ENCODE measurements at regions not wholly inside any gene's neighbourhood (a gene's known extent, or its start where the extent isn't known, plus 50 kb on each side); places are given as distances from the start of the nearest gene placed in this dataset.

DNA sequence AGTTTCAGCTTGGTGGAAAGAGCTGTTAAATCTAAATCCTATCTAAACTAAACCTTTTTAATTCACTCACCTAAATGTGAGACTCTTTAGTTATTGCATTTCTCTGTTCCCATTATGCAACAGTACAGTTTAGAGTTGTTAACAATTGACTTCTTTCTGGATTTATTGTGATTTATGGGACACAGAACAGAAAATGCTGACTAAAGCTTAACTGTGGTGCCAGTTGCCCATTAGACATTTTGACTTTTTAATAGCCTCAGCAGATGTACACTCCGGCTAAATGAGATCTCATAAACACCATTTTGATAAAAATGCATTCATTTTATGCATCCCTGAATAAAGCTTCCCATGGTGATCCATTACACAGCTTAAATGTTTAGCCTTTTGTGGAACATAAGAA is 356.6 kb downstream of the CASP12 start:
- Histone ChIP-seq H3K4me1 (ENCODE audit: insufficient read depth, low read length) (no peaks in the 10 kb centered on the region), H3K27ac (ENCODE audit: low read length) (no peak overlapping the region), H3K4me3 (ENCODE audit: low read length) (no peak overlapping the region), H3K36me3 (ENCODE audit: insufficient read depth, low read depth, low read length) (no peaks in the 10 kb centered on the region), H3K9ac (ENCODE audit: low read depth, low read length) (no peak overlapping the region), H3K27me3 (ENCODE audit: insufficient read depth, low read length) (no peaks in the 10 kb centered on the region), H3K9me3 (ENCODE audit: insufficient read depth, low read depth, low read length) (no peaks in the 10 kb centered on the region)

DNA sequence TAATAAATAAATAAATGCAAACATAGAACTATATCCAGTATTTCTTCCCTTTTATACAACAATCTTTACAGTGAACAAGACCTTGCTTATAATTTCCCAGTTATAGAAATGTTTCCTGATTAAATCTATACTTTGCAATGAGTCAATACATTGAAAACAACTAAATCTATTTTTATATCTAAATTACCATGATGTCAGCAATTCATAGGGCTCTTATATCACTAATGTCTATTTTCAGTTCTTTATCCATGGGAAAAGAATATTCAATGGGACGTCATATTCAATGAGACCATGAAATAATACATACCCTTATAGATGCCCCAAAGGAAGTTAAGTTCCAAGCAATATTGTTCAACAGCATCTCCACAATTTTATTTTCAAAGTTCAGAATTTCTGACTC is 359.9 kb downstream of the CASP12 start:
- Histone ChIP-seq H3K4me3 (ENCODE audit: low read length) (no peak overlapping the region), H3K9me3 (ENCODE audit: insufficient read depth, low read depth, low read length) (no peaks in the 10 kb centered on the region), H3K27ac (ENCODE audit: low read length) (no peak overlapping the region), H3K27me3 (ENCODE audit: insufficient read depth, low read length) (no peaks in the 10 kb centered on the region), H3K4me1 (ENCODE audit: insufficient read depth, low read length) (peaks cover 10% of the 10 kb centered on the region; the same call in 1 of the 2 replicates), H3K36me3 (ENCODE audit: insufficient read depth, low read depth, low read length) (no peaks in the 10 kb centered on the region), H3K9ac (ENCODE audit: low read depth, low read length) (no peak overlapping the region)

DNA sequence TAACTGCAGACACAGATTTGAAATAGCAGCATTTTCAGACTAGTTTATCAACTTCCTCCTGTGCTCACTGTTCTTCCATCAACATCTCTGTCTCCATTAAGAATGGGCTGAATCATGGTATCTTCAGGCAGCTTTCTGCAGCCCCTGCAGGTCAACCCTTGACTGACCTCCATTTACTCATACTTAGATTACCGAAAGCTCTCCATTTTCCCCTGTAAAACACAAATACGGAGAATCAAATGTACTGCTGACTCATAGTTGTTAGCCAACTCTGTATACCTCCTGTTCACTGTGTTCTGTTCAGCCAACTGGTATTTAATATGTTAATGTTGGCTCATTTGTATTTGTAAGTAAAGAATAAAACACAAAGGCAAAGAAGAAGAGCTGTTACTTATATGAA is 364.0 kb downstream of the CASP12 start:
- Histone ChIP-seq H3K4me3 (ENCODE audit: low read length) (no peak overlapping the region), H3K27ac (ENCODE audit: low read length) (no peak overlapping the region), H3K36me3 (ENCODE audit: insufficient read depth, low read depth, low read length) (no peaks in the 10 kb centered on the region), H3K9ac (ENCODE audit: low read depth, low read length) (0 out of 2 replicates have a peak overlapping the region, but pooled peaks have one; percentile 11), H3K4me1 (ENCODE audit: insufficient read depth, low read length) (peaks cover 13% of the 10 kb centered on the region; the same call in 1 of the 2 replicates), H3K9me3 (ENCODE audit: insufficient read depth, low read depth, low read length) (no peaks in the 10 kb centered on the region), H3K27me3 (ENCODE audit: insufficient read depth, low read length) (no peaks in the 10 kb centered on the region)

GRCh38 chr11:104531894-104532293 is 366.4 kb downstream of the CASP12 start:
- peaks cover 13% of the 10 kb centered on the region; the same call in 1 of the 2 replicates for H3K4me1 ChIP-seq (ENCODE audit: insufficient read depth, low read length)
- H3K9me3 ChIP-seq (ENCODE audit: insufficient read depth, low read depth, low read length) = no peaks in the 10 kb centered on the region
- no peak overlapping the region for H3K4me3 ChIP-seq (ENCODE audit: low read length)
- H3K27ac ChIP-seq (ENCODE audit: low read length) = no peak overlapping the region
- no peaks in the 10 kb centered on the region for H3K27me3 ChIP-seq (ENCODE audit: insufficient read depth, low read length)
- H3K36me3 ChIP-seq (ENCODE audit: insufficient read depth, low read depth, low read length) = no peaks in the 10 kb centered on the region
- no peak overlapping the region for H3K9ac ChIP-seq (ENCODE audit: low read depth, low read length)

- H3K4me3 ChIP-seq (ENCODE audit: low read length) = no peak overlapping the region
- H3K9me3 ChIP-seq (ENCODE audit: insufficient read depth, low read depth, low read length) = no peaks in the 10 kb centered on the region
- no peak overlapping the region for H3K9ac ChIP-seq (ENCODE audit: low read depth, low read length)
- H3K27ac ChIP-seq (ENCODE audit: low read length) = no peak overlapping the region
- no peaks in the 10 kb centered on the region for H3K36me3 ChIP-seq (ENCODE audit: insufficient read depth, low read depth, low read length)
- H3K27me3 ChIP-seq (ENCODE audit: insufficient read depth, low read length) = no peaks in the 10 kb centered on the region
- peaks cover 13% of the 10 kb centered on the region; the same call in 1 of the 2 replicates for H3K4me1 ChIP-seq (ENCODE audit: insufficient read depth, low read length)
Measured at GRCh38 chr11:104531075-104531474, 367.1 kb upstream of the PDGFD start.

DNA sequence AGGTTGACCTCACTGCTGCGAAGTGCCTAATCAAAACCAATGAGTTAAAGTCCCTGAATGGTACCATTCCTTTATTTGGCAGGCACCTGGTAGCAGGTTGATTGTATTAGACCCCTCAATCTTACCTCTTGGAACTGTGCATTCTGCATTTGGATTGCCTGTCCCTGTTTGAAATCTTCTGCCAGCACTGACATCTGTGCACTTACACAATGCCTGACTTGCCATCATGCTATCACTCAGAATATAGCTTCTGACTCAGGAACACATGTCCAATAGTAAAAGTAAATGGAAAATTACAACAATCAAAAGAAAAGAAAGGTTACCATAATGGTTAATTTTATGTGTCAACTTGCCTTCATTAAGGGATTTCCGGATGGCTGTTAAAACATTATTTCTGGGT is 366.0 kb upstream of the PDGFD start:
- H3K4me3 ChIP-seq (ENCODE audit: low read length) = no peak overlapping the region
- no peak overlapping the region for H3K27ac ChIP-seq (ENCODE audit: low read length)
- no peaks in the 10 kb centered on the region for H3K36me3 ChIP-seq (ENCODE audit: insufficient read depth, low read depth, low read length)
- no peak overlapping the region for H3K9ac ChIP-seq (ENCODE audit: low read depth, low read length)
- no peaks in the 10 kb centered on the region for H3K27me3 ChIP-seq (ENCODE audit: insufficient read depth, low read length)
- H3K4me1 ChIP-seq (ENCODE audit: insufficient read depth, low read length) = peaks cover 13% of the 10 kb centered on the region; the same call in 1 of the 2 replicates
- H3K9me3 ChIP-seq (ENCODE audit: insufficient read depth, low read depth, low read length) = no peaks in the 10 kb centered on the region

DNA sequence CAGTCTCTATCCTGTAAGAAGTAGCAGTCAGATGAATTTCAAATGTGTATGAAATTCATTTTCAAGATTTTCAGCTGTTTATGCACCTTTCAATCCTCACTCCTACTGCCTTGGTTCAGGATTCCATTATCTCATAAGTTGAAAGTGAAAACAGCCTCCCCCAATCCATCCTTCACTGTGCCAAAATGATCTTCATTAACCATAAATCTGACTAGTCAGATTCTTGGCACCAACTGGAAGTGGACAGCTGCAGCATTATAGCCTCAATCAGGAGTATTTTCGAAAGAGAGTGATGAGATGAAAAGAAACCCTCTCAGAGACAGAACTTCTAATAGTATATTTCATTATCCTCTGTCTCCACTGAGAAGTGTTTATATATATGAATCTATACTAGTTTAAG is 365.3 kb upstream of the PDGFD start:
- H3K27me3 ChIP-seq (ENCODE audit: insufficient read depth, low read length) = no peaks in the 10 kb centered on the region
- H3K4me3 ChIP-seq (ENCODE audit: low read length) = no peak overlapping the region
- no peak overlapping the region for H3K27ac ChIP-seq (ENCODE audit: low read length)
- H3K4me1 ChIP-seq (ENCODE audit: insufficient read depth, low read length) = peaks cover 8% of the 10 kb centered on the region; the same call in 1 of the 2 replicates
- H3K9me3 ChIP-seq (ENCODE audit: insufficient read depth, low read depth, low read length) = no peaks in the 10 kb centered on the region
- H3K9ac ChIP-seq (ENCODE audit: low read depth, low read length) = no peak overlapping the region
- H3K36me3 ChIP-seq (ENCODE audit: insufficient read depth, low read depth, low read length) = no peaks in the 10 kb centered on the region

DNA sequence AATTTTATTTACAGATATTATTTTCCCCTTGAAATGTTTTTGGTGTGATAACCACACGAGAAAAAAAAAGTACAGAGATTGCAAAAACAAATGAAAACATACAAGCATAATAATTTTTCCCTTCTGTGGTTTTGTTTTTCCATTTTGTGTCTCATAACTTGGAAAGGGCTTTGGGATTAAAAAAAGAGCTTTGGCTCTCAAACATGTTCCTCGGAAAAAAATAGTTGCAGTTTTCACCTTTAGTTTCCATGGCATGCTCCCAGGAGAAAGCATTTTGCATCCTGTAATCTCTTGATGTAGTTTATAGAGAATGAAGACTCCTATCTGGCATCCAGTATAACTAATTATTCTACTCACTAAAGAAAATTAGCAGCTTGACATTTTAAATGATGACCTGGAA is 362.1 kb upstream of the PDGFD start:
- Histone ChIP-seq H3K9me3 (ENCODE audit: insufficient read depth, low read depth, low read length) (no peaks in the 10 kb centered on the region), H3K4me1 (ENCODE audit: insufficient read depth, low read length) (no peaks in the 10 kb centered on the region), H3K4me3 (ENCODE audit: low read length) (no peak overlapping the region), H3K27ac (ENCODE audit: low read length) (no peak overlapping the region), H3K36me3 (ENCODE audit: insufficient read depth, low read depth, low read length) (no peaks in the 10 kb centered on the region), H3K27me3 (ENCODE audit: insufficient read depth, low read length) (no peaks in the 10 kb centered on the region), H3K9ac (ENCODE audit: low read depth, low read length) (no peak overlapping the region)

- no peak overlapping the region for H3K9ac ChIP-seq (ENCODE audit: low read depth, low read length)
- no peak overlapping the region for H3K4me3 ChIP-seq (ENCODE audit: low read length)
- no peaks in the 10 kb centered on the region for H3K4me1 ChIP-seq (ENCODE audit: insufficient read depth, low read length)
- H3K9me3 ChIP-seq (ENCODE audit: insufficient read depth, low read depth, low read length) = no peaks in the 10 kb centered on the region
- no peaks in the 10 kb centered on the region for H3K27me3 ChIP-seq (ENCODE audit: insufficient read depth, low read length)
- no peaks in the 10 kb centered on the region for H3K36me3 ChIP-seq (ENCODE audit: insufficient read depth, low read depth, low read length)
- H3K27ac ChIP-seq (ENCODE audit: low read length) = no peak overlapping the region
Measured at GRCh38 chr11:104525416-104525815, 361.5 kb upstream of the PDGFD start.

DNA sequence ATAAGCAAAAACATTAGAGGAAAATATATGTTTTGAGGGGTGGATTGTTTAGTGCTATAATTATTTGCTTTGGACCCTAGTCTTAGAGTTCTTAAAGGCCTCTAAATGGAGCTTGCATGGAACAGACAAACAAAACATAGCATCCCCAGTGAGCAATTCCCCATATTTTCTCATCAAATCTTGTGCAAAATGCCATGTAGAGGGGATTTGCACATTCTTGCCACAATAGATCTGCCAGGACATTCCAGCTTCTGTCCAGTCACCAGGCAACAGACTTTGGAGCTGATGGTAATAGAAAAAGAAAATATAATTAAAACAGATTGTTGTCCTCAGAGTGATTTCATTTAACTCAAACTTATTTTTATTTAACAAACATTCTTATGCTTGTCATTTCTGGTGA is 360.3 kb upstream of the PDGFD start:
- Histone ChIP-seq H3K27me3 (ENCODE audit: insufficient read depth, low read length) (no peaks in the 10 kb centered on the region), H3K9ac (ENCODE audit: low read depth, low read length) (no peak overlapping the region), H3K4me1 (ENCODE audit: insufficient read depth, low read length) (no peaks in the 10 kb centered on the region), H3K9me3 (ENCODE audit: insufficient read depth, low read depth, low read length) (no peaks in the 10 kb centered on the region), H3K27ac (ENCODE audit: low read length) (no peak overlapping the region), H3K4me3 (ENCODE audit: low read length) (no peak overlapping the region), H3K36me3 (ENCODE audit: insufficient read depth, low read depth, low read length) (no peaks in the 10 kb centered on the region)

DNA sequence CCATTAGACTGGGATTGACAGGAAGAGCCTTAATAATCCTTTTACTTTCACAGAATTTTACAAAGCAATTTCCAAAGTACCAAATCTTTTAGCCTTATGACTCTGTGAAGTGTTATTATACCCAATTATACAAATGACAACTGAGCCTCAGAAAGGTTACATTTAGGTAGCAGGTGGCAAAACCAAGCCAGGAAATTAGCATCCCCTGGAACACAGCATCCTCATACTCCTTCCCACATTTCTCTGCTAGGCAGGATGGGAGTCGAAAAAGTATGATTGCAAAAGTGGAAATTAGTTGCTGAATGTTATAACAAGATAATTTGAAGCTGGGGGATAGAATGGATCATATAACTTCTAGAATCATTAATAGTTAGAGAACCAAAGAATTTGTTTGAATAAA is 359.7 kb upstream of the PDGFD start:
- no peak overlapping the region for H3K9ac ChIP-seq (ENCODE audit: low read depth, low read length)
- H3K9me3 ChIP-seq (ENCODE audit: insufficient read depth, low read depth, low read length) = no peaks in the 10 kb centered on the region
- no peak overlapping the region for H3K27ac ChIP-seq (ENCODE audit: low read length)
- H3K27me3 ChIP-seq (ENCODE audit: insufficient read depth, low read length) = no peaks in the 10 kb centered on the region
- H3K36me3 ChIP-seq (ENCODE audit: insufficient read depth, low read depth, low read length) = no peaks in the 10 kb centered on the region
- no peak overlapping the region for H3K4me3 ChIP-seq (ENCODE audit: low read length)
- H3K4me1 ChIP-seq (ENCODE audit: insufficient read depth, low read length) = no peaks in the 10 kb centered on the region

GRCh38 chr11:104522650-104523049 is 358.7 kb upstream of the PDGFD start:
- no peaks in the 10 kb centered on the region for H3K27me3 ChIP-seq (ENCODE audit: insufficient read depth, low read length)
- no peak overlapping the region for H3K9ac ChIP-seq (ENCODE audit: low read depth, low read length)
- no peaks in the 10 kb centered on the region for H3K9me3 ChIP-seq (ENCODE audit: insufficient read depth, low read depth, low read length)
- no peak overlapping the region for H3K27ac ChIP-seq (ENCODE audit: low read length)
- no peaks in the 10 kb centered on the region for H3K4me1 ChIP-seq (ENCODE audit: insufficient read depth, low read length)
- no peak overlapping the region for H3K4me3 ChIP-seq (ENCODE audit: low read length)
- no peaks in the 10 kb centered on the region for H3K36me3 ChIP-seq (ENCODE audit: insufficient read depth, low read depth, low read length)

DNA sequence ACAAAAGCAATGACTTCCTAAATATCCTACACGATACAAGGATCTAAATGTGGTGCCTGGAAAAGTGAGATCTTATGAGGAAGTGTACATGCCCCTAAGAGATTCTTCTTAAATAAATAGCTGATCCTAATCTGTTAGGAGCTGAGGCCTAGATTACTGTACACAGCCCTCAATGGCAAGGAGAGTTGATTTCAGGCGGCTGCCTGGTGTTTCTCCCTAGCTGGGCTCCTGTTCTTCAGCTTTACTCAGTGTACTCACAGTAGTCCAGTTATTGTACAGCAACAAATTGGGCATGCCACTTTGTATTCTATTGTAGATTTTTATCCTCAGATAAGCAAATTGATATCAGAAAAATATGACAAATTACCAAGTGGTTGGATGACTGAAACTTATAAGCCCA is 358.2 kb upstream of the PDGFD start:
- Histone ChIP-seq H3K9me3 (ENCODE audit: insufficient read depth, low read depth, low read length) (no peaks in the 10 kb centered on the region), H3K36me3 (ENCODE audit: insufficient read depth, low read depth, low read length) (no peaks in the 10 kb centered on the region), H3K27ac (ENCODE audit: low read length) (no peak overlapping the region), H3K27me3 (ENCODE audit: insufficient read depth, low read length) (no peaks in the 10 kb centered on the region), H3K4me3 (ENCODE audit: low read length) (no peak overlapping the region), H3K9ac (ENCODE audit: low read depth, low read length) (no peak overlapping the region), H3K4me1 (ENCODE audit: insufficient read depth, low read length) (no peaks in the 10 kb centered on the region)
